HUES6 (cell line): ENCODE measurements at regions not wholly inside any gene's neighbourhood (a gene's known extent, or its start where the extent isn't known, plus 50 kb on each side); places are given as distances from the start of the nearest gene placed in this dataset.

ENCODE experiments used
- H3K27ac ChIP-seq: 2 replicates; pipeline ENCODE4 v1.7.0; 2013; ENCODE audit warnings: low read depth, mild to moderate bottlenecking, low read length, inconsistent platforms
- H3K27me3 ChIP-seq: 2 replicates; pipeline ENCODE4 v1.6.1; 2013; ENCODE audit warnings: low read length; ENCODE audit not compliant: control insufficient read depth, insufficient read depth
- H3K36me3 ChIP-seq: 2 replicates; pipeline ENCODE4 v1.6.1; 2013; ENCODE audit warnings: low read length; ENCODE audit not compliant: control insufficient read depth, insufficient read depth
- H3K4me1 ChIP-seq: 2 replicates; pipeline ENCODE4 v1.6.1; 2013; ENCODE audit warnings: low read length; ENCODE audit not compliant: control insufficient read depth, insufficient read depth
- H3K4me3 ChIP-seq: 2 replicates; pipeline ENCODE4 v1.5.1; 2013; ENCODE audit warnings: low read depth, low read length
- H3K9ac ChIP-seq: one replicate; pipeline ENCODE4 v1.6.1; 2013; ENCODE audit warnings: mild to moderate bottlenecking, low read length
- H3K9me3 ChIP-seq: 2 replicates; pipeline ENCODE4 v1.6.1; 2013; ENCODE audit warnings: low read depth, low read length; ENCODE audit not compliant: control insufficient read depth, insufficient read depth

- Histone ChIP-seq H3K9ac (peak overlapping the region; percentile 27), H3K9me3 (peaks cover 2% of the 10 kb centered on the region; the same call in 1 of the 2 replicates), H3K27ac (peak overlapping the region; percentile 43; the same call in 1 of the 2 replicates), H3K27me3 (0 out of 2 replicates have a peak, but pooled peaks cover 4% of the 10 kb centered on the region), H3K4me3 (no peak overlapping the region), H3K36me3 (no peaks in the 10 kb centered on the region), H3K4me1 (peaks cover 41% of the 10 kb centered on the region)
Observed at GRCh38 chr18:78720456-78721237, 259.0 kb upstream of the SALL3 start.

DNA sequence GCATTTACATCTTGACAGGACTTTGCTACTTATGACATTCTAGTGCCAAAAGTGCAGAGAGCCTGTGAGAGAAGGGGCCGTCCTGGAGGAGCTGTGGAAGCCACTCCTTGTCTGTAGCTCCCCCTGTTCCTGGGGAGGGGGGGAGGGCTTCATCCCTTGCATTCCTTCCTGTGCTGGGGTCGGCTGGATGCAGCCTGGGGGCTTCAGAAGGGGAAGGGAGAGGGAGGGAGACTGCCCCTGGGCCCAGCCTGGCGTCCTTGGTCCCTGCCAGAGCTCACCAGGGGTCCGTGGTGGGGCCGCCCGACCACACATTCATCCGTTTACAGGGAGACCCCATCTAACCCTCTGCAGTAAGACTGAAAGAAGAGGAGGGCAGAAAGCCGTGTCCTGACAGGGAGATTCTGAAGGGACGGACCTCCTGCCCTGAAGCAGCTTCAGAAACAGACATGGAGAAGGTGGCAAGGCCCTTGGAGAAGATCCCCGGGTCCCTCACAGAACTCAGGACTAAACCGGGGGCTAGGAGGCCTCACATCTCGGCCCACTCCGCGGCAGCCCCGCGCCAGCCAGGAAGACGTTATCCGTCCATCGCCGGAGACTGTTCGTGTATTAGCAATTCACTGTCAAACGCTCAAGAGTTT lies 258.3 kb upstream of the SALL3 start:
- H3K9ac ChIP-seq = peak overlapping the region; percentile 21
- H3K9me3 ChIP-seq = peaks cover 2% of the 10 kb centered on the region; the same call in 1 of the 2 replicates
- H3K27ac ChIP-seq = peak overlapping the region; percentile 43
- peaks cover 41% of the 10 kb centered on the region for H3K4me1 ChIP-seq
- 0 out of 2 replicates have a peak, but pooled peaks cover 4% of the 10 kb centered on the region for H3K27me3 ChIP-seq
- H3K4me3 ChIP-seq = peak overlapping the region; percentile 30; the same call in 1 of the 2 replicates
- H3K36me3 ChIP-seq = no peaks in the 10 kb centered on the region

- Histone ChIP-seq H3K36me3 (no peaks in the 10 kb centered on the region), H3K4me1 (peaks cover 41% of the 10 kb centered on the region), H3K27ac (peak overlapping the region; percentile 43), H3K9me3 (peaks cover 2% of the 10 kb centered on the region; the same call in 1 of the 2 replicates), H3K27me3 (0 out of 2 replicates have a peak, but pooled peaks cover 4% of the 10 kb centered on the region), H3K4me3 (peak overlapping the region; percentile 30; the same call in 1 of the 2 replicates), H3K9ac (no peak overlapping the region)
Observed at GRCh38 chr18:78721981-78722380, 257.6 kb upstream of the SALL3 start.

- H3K27me3 ChIP-seq = 0 out of 2 replicates have a peak, but pooled peaks cover 4% of the 10 kb centered on the region
- H3K9ac ChIP-seq = no peak overlapping the region
- H3K27ac ChIP-seq = peak overlapping the region; percentile 43
- H3K4me3 ChIP-seq = no peak overlapping the region
- H3K36me3 ChIP-seq = no peaks in the 10 kb centered on the region
- peaks cover 2% of the 10 kb centered on the region; the same call in 1 of the 2 replicates for H3K9me3 ChIP-seq
- H3K4me1 ChIP-seq = peaks cover 41% of the 10 kb centered on the region
Observed at GRCh38 chr18:78722386-78722785, 257.2 kb upstream of the SALL3 start.

DNA sequence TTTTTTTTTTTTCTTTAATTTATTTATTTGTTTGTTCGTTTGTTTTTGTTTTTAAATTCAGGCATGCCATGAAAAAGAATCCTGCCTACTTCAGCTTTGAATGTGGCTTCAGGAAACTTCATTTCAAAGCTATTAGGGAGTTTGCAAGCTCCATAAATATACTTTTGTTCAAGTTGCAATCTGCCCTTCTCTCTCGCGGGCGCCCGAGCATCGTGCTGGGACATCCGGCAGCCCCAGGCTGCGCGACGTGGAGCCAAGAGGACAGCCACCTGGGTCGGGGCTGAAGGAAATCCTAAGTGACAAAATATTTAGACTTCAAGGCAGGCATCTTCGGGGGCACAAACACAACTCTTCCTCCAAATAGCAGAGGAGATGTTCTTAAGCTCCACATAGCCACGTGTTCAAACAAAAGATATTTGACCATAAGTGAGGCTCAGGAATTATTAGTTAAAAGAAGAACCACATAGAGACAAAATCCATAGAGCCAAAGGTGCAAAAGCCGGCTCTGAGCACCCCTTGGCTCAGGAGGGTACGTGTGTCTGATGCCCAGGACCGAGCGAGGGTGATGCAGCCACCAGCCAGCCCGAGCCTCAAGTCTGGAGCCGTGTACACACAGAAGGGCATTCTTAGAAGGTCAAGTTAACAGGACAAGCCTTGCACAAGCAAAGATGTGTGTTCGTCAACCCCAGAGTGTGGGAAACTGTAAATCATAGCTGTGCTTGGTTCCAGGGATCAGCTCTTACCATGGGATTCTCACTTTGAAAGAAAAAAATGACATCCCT lies 256.5 kb upstream of the SALL3 start:
- 0 out of 2 replicates have a peak, but pooled peaks cover 4% of the 10 kb centered on the region for H3K27me3 ChIP-seq
- H3K4me1 ChIP-seq = peaks cover 41% of the 10 kb centered on the region
- no peak overlapping the region for H3K4me3 ChIP-seq
- H3K36me3 ChIP-seq = no peaks in the 10 kb centered on the region
- peak overlapping the region; percentile 43; the same call in 1 of the 2 replicates for H3K27ac ChIP-seq
- H3K9me3 ChIP-seq = peaks cover 2% of the 10 kb centered on the region; the same call in 1 of the 2 replicates
- no peak overlapping the region for H3K9ac ChIP-seq

DNA sequence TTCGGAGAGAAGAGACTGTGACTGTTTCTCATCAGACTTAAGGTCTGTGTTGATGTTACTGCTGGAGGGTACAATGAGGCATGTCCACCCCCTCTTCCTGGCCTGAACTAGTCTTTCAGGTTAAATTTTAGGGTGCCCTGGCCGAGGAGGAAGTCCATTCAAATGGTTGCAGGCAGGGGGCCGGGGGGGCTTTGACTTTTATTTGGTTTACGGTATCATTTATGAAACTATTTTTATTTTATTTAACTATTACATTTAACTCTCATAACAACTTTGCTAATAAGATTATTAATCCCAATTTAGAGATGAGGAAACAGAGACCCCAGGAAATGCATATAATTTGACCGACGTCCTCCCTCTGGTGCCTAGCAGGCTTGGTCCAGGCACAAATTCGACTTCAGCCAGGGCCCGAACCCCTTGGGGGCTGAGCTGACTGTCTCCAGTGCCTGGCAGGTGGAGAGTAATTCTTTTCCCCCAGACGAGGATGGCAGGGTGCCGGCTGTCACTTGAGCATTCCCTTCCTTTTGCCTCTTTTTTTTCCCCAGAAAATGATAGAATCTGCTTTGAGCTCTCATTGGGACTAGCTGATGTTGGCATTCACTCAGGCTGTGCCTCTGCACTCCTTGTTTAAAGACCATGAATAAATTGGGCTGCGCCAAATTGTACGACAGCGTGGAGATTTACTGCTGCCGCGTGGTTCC lies 255.3 kb upstream of the SALL3 start:
- H3K9me3 ChIP-seq = peaks cover 2% of the 10 kb centered on the region; the same call in 1 of the 2 replicates
- peaks cover 41% of the 10 kb centered on the region for H3K4me1 ChIP-seq
- H3K27ac ChIP-seq = no peak overlapping the region
- 0 out of 2 replicates have a peak, but pooled peaks cover 4% of the 10 kb centered on the region for H3K27me3 ChIP-seq
- no peaks in the 10 kb centered on the region for H3K36me3 ChIP-seq
- H3K9ac ChIP-seq = no peak overlapping the region
- no peak overlapping the region for H3K4me3 ChIP-seq

- H3K27ac ChIP-seq = no peak overlapping the region
- H3K4me1 ChIP-seq = peaks cover 40% of the 10 kb centered on the region
- no peak overlapping the region for H3K9ac ChIP-seq
- H3K27me3 ChIP-seq = 0 out of 2 replicates have a peak, but pooled peaks cover 1% of the 10 kb centered on the region
- H3K9me3 ChIP-seq = no peaks in the 10 kb centered on the region
- H3K4me3 ChIP-seq = no peak overlapping the region
- H3K36me3 ChIP-seq = no peaks in the 10 kb centered on the region
Observed at GRCh38 chr18:78725426-78725825, 254.2 kb upstream of the SALL3 start.

GRCh38 chr18:78726326-78727056 lies 253.1 kb upstream of the SALL3 start:
- H3K4me3 ChIP-seq = no peak overlapping the region
- H3K27me3 ChIP-seq = no peaks in the 10 kb centered on the region
- peaks cover 30% of the 10 kb centered on the region for H3K4me1 ChIP-seq
- no peaks in the 10 kb centered on the region for H3K36me3 ChIP-seq
- H3K27ac ChIP-seq = no peak overlapping the region
- H3K9me3 ChIP-seq = no peaks in the 10 kb centered on the region
- H3K9ac ChIP-seq = no peak overlapping the region

GRCh38 chr18:78727057-78727739 lies 252.4 kb upstream of the SALL3 start:
- H3K36me3 ChIP-seq = no peaks in the 10 kb centered on the region
- no peak overlapping the region for H3K27ac ChIP-seq
- H3K4me3 ChIP-seq = no peak overlapping the region
- no peaks in the 10 kb centered on the region for H3K27me3 ChIP-seq
- no peaks in the 10 kb centered on the region for H3K9me3 ChIP-seq
- peaks cover 23% of the 10 kb centered on the region for H3K4me1 ChIP-seq
- no peak overlapping the region for H3K9ac ChIP-seq
